Epithelial cell of esophagus (primary cell): ENCODE measurements at regions not wholly inside any gene's neighbourhood (a gene's known extent, or its start where the extent isn't known, plus 50 kb on each side); places are given as distances from the start of the nearest gene placed in this dataset.

Source experiments
- DNase-seq: peaks from one replicate; pipeline ENCODE4 v3.0.0; 2010; ENCODE audit warnings: low read depth
- H3K4me3 ChIP-seq: 2 replicates; pipeline ENCODE4 v1.5.1; 2011; ENCODE audit warnings: mild to moderate bottlenecking, low read length, control low read depth
- TF ChIP-seq, protein P1 (sequence below): IDR thresholded peaks from 2 replicates; pipeline ENCODE4 v1.5.1; 2011; ENCODE audit warnings: low read depth, mild to moderate bottlenecking, low read length, control low read depth, inconsistent platforms; ENCODE audit not compliant: insufficient read depth; ENCODE audit errors: missing control alignments

DNA sequence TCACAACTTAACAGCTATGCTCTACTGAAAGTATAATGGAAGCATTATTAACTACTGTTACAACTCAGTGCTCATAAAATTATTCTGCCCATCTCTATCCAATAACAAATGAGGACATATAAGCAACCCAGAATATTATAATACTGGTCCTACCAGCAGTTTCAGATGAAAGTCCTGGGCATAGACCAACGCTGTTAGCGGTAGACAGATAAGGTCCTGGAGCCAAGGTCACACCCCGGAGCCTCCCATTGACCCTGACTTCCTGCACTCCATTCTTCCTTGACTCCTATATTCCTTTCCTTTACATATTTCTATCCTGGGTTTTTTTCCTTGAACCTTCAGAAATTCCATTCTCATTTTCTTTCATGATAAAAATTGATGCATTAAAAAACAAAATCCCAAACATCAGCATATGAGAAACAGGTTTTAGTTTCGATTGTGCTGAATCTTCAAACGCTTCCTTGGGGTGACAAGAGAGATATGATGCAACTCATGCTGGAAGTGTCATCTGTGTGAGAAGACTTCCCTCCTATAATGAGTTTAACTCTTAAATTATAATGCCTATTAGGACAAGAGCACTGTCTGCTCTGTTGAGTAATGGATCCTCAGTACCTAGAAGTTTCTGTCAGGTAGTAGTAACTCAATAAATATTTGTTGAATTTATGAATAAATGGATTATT is 831.1 kb downstream of the LRRIQ3 start:
- H3K4me3 ChIP-seq, result no peak overlapping the region
- no peak for DNase-seq
- TF ChIP-seq, protein P1, sequence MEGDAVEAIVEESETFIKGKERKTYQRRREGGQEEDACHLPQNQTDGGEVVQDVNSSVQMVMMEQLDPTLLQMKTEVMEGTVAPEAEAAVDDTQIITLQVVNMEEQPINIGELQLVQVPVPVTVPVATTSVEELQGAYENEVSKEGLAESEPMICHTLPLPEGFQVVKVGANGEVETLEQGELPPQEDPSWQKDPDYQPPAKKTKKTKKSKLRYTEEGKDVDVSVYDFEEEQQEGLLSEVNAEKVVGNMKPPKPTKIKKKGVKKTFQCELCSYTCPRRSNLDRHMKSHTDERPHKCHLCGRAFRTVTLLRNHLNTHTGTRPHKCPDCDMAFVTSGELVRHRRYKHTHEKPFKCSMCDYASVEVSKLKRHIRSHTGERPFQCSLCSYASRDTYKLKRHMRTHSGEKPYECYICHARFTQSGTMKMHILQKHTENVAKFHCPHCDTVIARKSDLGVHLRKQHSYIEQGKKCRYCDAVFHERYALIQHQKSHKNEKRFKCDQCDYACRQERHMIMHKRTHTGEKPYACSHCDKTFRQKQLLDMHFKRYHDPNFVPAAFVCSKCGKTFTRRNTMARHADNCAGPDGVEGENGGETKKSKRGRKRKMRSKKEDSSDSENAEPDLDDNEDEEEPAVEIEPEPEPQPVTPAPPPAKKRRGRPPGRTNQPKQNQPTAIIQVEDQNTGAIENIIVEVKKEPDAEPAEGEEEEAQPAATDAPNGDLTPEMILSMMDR, result no peak

DNA sequence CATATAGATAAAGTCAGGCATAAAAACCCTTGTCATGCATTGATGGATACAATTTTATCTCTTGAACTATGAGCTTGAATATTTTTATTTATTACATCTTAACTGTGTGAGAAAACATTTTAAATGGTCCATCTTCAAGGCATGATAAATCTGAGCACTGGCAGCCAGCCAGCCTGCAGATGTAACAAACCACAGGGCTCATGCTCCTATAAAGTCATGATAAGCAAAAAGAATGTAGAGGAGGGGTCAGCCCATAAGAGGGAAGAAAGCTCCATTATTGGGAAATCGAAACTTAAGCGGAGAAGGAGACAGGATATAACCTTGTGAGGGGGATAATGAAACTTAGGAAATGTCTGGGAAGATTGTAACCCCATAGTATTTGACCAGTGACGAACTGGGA is 839.0 kb downstream of the LRRIQ3 start:
- no peak overlapping the region for H3K4me3 ChIP-seq
- DNase-seq, result no peak
- TF ChIP-seq, protein P1, result no peak

DNA sequence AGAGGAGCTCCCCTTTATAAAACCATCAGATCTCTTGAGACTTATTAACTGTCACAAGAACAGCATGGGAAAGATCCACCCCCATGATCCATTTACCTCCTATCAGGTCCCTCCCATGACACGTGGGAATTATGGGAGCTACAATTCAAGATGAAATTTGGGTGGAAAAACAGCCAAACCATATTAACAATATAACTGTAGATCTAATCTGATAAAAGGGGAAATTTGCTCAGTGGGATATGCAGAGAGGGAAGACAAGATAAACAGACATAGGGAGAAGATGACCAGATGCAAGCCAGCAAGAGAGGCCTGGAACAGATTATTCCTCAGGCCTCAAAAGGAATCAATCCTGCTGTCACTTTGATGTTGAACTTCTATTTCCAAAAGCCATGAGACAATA is 841.5 kb downstream of the LRRIQ3 start:
- TF ChIP-seq, protein P1, result no peak
- H3K4me3 ChIP-seq, result no peak overlapping the region

DNA sequence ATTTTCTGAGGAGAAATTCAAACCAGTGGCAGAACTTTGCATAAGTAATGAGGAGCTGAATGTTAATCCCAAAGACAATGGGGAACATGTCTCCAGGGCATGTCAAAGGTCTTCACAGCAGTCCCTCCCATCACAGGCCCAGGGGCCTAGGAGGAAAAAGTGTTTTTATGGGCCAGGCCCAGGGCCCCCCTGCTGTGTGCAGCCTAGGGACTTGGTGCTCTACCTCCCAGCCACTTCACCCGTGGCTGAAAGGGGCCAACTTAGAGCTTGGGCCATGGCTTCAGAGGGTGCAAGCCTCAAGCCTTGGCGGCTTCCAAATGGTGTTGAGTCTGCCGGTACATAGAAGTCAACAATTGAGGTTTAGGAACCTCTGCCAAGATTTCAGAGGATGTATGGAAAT is 854.0 kb downstream of the LRRIQ3 start:
- TF ChIP-seq, protein P1, result no peak
- no peak overlapping the region for H3K4me3 ChIP-seq
- no peak for DNase-seq

More for the DNA sequence above, 841.5 kb downstream of the LRRIQ3 start:
- DNase-seq, result no peak

DNA sequence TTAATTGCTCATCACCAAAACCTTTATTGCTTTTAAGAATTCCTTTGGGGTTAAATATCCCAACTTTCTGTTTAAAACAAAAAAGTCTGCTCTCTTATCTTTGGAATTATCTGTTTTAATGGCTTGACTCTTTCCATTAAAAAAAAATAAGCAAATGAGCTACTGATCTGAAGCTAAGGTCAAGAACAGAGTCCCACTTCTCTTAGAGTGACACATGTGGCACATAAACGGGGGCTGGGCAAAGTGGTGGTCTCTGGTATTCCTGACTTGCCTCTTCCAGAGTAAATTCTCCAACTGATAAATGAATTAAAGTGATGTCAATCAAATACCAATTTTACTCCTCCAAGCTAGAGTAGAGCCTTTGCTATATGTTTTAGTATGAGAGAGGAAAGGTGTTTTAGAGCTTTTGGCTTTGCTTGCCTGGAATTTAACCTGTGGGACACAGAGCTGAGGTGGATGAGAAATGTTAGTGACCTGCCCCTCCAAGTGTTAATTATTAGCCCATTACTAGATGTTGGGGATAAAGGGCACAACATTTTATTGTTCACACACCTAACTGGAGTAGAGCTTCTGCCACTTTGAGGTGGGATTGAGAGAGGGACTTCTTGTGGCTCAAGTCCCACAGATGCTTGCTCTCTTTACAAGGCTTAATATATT is 864.0 kb downstream of the LRRIQ3 start:
- no peak for DNase-seq
- TF ChIP-seq, protein P1, result no peak
- H3K4me3 ChIP-seq, result no peak overlapping the region

DNA sequence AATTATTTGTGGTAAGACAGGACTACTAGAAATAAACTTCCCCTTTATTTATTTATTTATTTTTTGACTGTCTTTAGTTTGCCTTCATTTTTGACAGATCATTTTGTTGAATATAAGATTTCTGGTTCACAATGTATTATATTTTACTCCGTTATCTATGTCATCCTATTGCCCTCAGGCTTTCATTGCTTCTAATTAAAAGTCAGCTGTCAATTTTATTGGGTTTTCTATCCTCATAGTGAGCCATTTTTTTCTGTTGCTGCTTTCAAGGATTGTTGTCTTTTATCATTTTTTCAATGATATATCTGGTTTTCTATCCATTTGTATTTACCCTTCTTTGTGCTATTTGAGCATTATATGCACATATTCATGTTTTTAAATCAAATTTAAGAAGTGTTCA is 866.2 kb downstream of the LRRIQ3 start:
- DNase-seq, result no peak
- TF ChIP-seq, protein P1, result no peak
- no peak overlapping the region for H3K4me3 ChIP-seq

DNA sequence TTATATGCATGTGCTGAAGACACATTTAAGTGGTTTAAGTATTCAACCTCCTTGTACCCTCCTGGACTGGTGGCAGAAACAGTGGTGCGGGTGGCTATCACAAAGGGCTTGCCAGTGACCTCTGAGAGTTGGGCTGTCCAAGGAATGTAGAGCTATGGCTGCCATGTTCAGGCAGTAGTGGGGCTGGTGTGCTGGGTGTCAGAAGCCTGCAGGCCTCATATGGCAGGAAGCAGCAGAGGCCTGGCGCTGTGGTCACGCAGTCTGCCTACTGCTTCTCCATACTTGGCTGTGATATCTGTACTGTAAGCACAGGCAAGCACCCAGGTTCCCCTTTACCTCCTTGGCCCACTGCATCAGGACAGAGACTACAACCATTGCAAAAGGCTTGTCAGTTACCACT is 870.0 kb downstream of the LRRIQ3 start:
- H3K4me3 ChIP-seq, result no peak overlapping the region
- TF ChIP-seq, protein P1, result no peak
- no peak for DNase-seq
